ENCODE measurements at regions not wholly inside any gene's neighbourhood (a gene's known extent, or its start where the extent isn't known, plus 50 kb on each side); places are given as distances from the start of the nearest gene placed in this dataset.
A peak's percentile ranks its signal among the peaks of the same experiment; 100 is the strongest.

GRCh38 chr21:16013570-16013969 lies 283.8 kb downstream of the USP25 start:
- DNase-seq (ENCODE audit: low read depth), result no peak

DNA sequence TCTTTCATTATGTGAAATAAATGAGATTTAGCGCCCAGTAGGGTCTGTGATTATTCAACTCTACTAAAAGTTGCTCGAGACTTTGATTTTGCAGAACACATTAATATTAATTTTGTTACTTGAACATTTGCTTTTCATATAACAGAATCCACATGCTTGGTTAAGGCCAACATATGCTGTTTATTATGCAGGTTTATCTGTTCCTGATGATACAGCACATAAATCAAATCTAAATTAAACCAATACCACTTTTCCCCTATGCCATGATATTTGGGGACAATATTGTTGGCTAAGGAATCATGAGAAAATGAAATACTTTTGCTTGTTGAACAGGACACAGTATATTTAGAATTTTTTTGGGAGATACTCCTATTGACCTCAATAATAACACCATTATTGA lies 291.1 kb downstream of the USP25 start:
- no peak for DNase-seq (ENCODE audit: low read depth)

- no peak for DNase-seq (ENCODE audit: low read depth)
Observed at GRCh38 chr21:16022116-16022515, 292.3 kb downstream of the USP25 start.

DNA sequence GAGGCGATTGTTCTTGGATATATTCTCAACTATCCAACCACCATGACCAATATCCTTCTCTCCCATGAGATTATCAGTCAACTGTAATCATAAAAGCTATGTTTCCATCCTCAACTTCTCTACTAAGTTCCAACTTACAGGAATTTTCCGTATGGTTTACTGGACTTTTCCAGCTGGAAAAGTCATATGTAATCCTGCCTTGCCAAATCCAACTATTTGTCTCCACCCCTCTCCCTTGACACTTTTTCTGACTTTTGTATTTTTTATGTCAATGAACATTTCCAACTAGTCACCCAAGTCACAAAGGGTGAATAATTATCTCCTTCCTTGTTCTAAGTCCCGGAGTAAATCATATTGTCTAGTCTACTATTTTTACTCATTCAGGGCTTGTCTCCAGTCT lies 293.1 kb downstream of the USP25 start:
- DNase-seq (ENCODE audit: low read depth), result no peak

GRCh38 chr21:16028142-16028541 lies 298.4 kb downstream of the USP25 start:
- DNase-seq (ENCODE audit: low read depth), result no peak

GRCh38 chr21:16028941-16029464 lies 299.2 kb downstream of the USP25 start:
- no peak for DNase-seq (ENCODE audit: low read depth)

DNA sequence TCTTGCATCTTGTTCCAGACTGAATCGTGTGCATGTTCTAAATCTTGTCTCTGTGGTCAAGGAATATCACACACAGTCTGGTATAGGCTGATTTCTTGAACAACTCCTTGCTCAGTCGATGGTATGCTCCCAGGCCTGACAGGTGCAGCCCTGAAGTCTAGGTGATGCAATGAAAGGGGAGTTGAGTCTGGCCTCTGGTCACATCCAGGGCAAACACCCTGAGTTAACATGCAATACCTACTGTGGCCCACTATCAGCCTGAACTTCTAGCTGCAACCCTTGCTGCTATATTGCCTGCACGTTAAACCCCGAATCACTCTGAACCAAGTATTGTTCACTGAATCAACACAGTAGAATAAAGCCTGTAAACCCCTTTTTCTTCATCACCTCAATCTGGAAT lies 303.4 kb downstream of the USP25 start:
- DNase-seq (ENCODE audit: low read depth), result no peak

- DNase-seq (ENCODE audit: low read depth), result no peak
Observed at GRCh38 chr21:16034446-16035190, 304.8 kb downstream of the USP25 start.

GRCh38 chr21:16037421-16037955 lies 307.7 kb downstream of the USP25 start:
- no peak for DNase-seq (ENCODE audit: low read depth)

DNA sequence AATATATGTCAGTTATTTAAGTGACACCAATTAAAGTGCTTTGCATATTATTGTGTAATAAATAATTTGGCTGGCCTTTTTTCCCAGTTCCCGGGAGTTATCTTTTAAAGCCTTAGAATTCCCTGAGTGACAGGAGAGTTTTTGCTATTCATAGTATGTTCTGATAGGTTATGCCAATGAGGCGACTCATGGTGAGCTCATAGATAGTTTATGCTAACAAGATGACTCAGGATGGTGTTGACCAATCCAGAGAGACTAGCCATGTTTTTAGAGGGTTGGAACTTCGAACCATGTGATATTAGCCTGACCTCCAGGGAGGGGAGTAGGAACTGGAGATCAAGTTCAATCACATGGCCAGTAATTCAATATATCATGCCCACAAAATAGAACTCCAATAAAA lies 310.8 kb downstream of the USP25 start:
- peak; percentile 4 for DNase-seq (ENCODE audit: low read depth)

GRCh38 chr21:16044676-16045075 lies 314.9 kb downstream of the USP25 start:
- DNase-seq (ENCODE audit: low read depth), result no peak

DNA sequence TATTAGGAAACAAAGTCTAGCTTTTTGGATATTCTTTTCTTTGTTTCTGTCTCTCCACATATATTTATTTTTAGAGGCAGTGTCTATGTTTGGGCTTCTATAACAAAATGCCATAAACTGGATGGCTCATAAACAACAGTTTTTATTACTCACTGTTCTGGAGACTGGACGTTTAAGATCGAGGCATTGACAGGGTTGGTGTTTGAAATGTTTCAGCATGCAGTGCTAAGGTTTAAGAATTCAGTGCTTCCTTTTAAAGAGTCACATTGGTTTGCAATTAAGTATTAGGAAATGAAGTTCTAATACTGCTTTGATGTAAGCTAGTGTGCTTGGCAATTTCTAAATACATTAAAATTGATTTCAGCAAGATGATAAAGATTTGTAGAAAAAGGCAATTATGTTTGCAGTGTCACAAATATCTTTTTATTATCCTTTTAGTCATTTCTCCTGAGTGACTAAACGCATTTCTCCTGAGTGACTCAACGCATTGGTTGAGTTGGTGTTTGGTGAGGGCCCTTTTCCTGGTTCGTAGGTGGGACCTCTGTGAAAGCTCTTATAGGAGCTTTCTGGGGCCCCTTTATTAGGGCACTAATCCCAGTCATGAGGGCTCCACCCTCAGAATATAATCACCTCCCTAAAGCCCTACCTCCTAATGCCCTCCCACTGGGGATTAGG lies 317.0 kb downstream of the USP25 start:
- no peak for DNase-seq (ENCODE audit: low read depth)

DNA sequence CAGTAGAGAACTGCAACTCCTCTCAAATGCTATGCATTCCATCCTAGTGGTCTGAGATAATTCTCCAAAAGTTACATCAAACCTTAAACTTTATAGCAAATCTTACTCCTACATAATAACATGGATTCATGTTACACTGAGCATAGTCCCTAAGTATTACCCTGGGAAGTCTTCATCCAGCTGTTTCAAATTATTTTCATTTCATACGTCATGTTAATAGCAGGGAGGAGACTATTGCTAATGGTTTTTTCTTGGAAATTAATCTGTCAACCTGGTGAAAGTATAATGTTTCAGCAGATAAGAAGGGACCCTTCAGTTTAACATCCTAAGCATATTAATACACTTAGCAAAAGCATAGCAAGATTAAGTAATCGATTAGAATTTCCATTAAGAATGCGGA lies 318.1 kb downstream of the USP25 start:
- DNase-seq (ENCODE audit: low read depth), result peak; percentile 19

DNA sequence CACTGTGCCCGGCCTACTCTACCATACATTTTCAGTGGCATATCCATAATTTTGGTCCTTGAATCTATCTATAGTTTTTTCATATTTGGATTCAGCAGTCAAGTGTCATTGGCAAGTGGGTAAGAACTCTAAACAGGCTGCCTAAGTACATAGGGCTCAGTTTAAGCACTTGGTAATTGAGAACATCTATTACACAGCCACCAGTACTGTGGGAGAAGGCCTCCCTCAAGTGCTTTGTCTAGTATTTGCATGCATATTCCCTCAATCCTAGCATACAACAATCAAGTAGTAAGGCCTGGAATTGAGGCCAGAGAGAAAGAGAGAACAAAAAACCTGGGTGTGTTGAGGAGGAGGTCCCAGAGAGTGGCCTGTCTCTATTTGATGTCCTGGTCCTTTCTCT lies 325.2 kb downstream of the USP25 start:
- DNase-seq (ENCODE audit: low read depth), result no peak

- no peak for DNase-seq (ENCODE audit: low read depth)
Observed at GRCh38 chr21:16058896-16059295, 329.1 kb downstream of the USP25 start.

DNA sequence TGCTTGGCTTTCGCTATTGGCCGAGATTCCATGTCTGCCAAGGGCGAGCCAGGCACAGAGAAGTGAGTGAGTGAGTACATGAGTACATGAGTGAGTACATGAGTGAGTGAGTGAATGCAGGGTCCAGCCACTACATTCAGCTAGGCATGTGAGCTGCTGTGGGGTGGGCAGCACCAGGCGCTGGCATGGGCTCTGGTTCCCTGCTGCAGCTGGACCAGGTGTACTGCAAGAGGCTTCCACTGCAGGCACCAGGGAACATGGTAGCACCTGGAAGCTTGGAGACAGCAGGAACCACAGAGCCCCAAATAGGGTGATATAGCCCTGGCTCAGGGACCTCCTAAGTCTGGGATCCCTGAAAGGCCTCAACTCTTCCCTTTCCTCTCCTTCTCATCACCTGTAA lies 330.2 kb downstream of the USP25 start:
- DNase-seq (ENCODE audit: low read depth), result no peak

DNA sequence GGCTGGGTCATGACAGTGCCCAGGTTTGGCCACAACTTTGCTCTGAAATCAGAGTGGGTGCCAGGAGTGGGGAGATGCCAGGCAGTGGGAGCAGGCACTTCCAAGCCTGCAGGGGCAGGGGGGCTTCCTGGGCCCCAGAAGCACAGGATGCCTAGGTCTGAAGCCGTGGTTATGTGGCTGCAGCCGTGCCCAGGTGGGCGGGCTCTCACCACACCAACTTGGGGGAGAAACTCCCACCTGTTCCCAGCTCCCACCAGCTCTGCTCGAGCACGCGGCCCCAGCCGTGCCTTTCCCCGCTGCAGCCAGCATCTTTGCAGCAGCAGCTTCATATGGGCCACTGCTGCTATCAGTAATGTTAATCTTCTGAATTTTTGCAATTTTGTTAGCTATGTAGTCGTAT lies 331.4 kb downstream of the USP25 start:
- no peak for DNase-seq (ENCODE audit: low read depth)

- DNase-seq (ENCODE audit: low read depth), result no peak
Observed at GRCh38 chr21:16069178-16070112, 339.7 kb downstream of the USP25 start.

GRCh38 chr21:16070207-16070651 lies 340.4 kb downstream of the USP25 start:
- peak; percentile 34 for DNase-seq (ENCODE audit: low read depth)

DNA sequence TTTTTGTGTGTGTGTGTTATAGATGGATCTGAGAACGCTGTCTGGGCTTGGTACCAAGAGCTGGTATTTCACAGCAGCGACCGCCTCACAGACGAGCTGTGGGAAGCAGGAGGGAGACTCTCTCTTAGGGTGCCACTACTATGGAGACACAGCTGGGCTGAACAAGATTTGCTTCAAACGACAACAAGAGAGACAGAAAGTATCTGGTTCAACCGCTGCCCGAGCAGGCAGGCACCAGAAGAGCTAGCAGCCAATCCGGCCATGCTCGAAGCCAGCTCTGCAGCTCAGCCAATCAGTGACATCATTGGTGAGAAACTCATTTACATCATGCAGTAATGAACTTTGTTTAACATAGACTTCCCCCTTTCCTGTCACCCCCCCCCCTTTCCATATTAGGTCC lies 341.3 kb downstream of the USP25 start:
- DNase-seq (ENCODE audit: low read depth), result peak; percentile 37

- no peak for DNase-seq (ENCODE audit: low read depth)
Observed at GRCh38 chr21:16071761-16072160, 342.0 kb downstream of the USP25 start.

- DNase-seq (ENCODE audit: low read depth), result no peak
Observed at GRCh38 chr21:16072221-16072620, 342.4 kb downstream of the USP25 start.
